ENCODE measurements at regions not wholly inside any gene's neighbourhood (a gene's known extent, or its start where the extent isn't known, plus 50 kb on each side); places are given as distances from the start of the nearest gene placed in this dataset.

GRCh38 chr3:128556907-128557306 lies 63.9 kb upstream of the GATA2 start:
- H3K27me3 ChIP-seq, result peaks cover 52% of the 10 kb centered on the region
- no peak overlapping the region for H3K4me3 ChIP-seq
- H3K4me2 ChIP-seq, result peak overlapping the region; percentile 36
- H3K4me1 ChIP-seq, result peaks cover 23% of the 10 kb centered on the region
- no peak overlapping the region for H3K9ac ChIP-seq
- H3K36me3 ChIP-seq, result no peaks in the 10 kb centered on the region
- no peak overlapping the region for H3K27ac ChIP-seq
- H4K20me1 ChIP-seq, result no peaks in the 10 kb centered on the region
- TF ChIP-seq Cebpa-rat (IDR thresholded peaks at IDR 0.05), result no peak
- peaks cover 9% of the 10 kb centered on the region for H3K9me3 ChIP-seq

GRCh38 chr3:128556384-128556783 lies 63.4 kb upstream of the GATA2 start:
- Histone ChIP-seq H3K36me3 (no peaks in the 10 kb centered on the region), H3K9ac (no peak overlapping the region), H3K9me3 (peaks cover 9% of the 10 kb centered on the region), H3K27ac (no peak overlapping the region), H3K4me2 (peak overlapping the region; percentile 36), H3K27me3 (peaks cover 52% of the 10 kb centered on the region), H4K20me1 (no peaks in the 10 kb centered on the region), H3K4me1 (peaks cover 27% of the 10 kb centered on the region), H3K4me3 (no peak overlapping the region)
- TF ChIP-seq Cebpa-rat (IDR thresholded peaks at IDR 0.05), result no peak

GRCh38 chr3:128555841-128556240 lies 62.8 kb upstream of the GATA2 start:
- peak overlapping the region; percentile 77 for H3K4me2 ChIP-seq

GRCh38 chr3:128555098-128555825 lies 62.3 kb upstream of the GATA2 start:
- Histone ChIP-seq H3K27me3 (peaks cover 52% of the 10 kb centered on the region), H3K9ac (peak overlapping the region; percentile 12; the same call in 1 of the 2 replicates), H3K4me3 (peak overlapping the region; percentile 58), H3K4me2 (peak overlapping the region; percentile 77), H3K4me1 (peaks cover 29% of the 10 kb centered on the region), H4K20me1 (no peaks in the 10 kb centered on the region), H3K27ac (no peak overlapping the region), H3K36me3 (no peaks in the 10 kb centered on the region), H3K9me3 (peaks cover 9% of the 10 kb centered on the region)
- TF ChIP-seq Cebpa-rat (IDR thresholded peaks at IDR 0.05), result no peak

More at GRCh38 chr3:128555841-128556240, 62.8 kb upstream of the GATA2 start:
- Histone ChIP-seq H3K36me3 (no peaks in the 10 kb centered on the region), H3K9ac (no peak overlapping the region), H3K9me3 (peaks cover 9% of the 10 kb centered on the region), H3K27ac (no peak overlapping the region), H3K4me1 (peaks cover 29% of the 10 kb centered on the region), H3K27me3 (peaks cover 52% of the 10 kb centered on the region), H4K20me1 (no peaks in the 10 kb centered on the region), H3K4me3 (no peak overlapping the region)
- no peak for TF ChIP-seq Cebpa-rat (IDR thresholded peaks at IDR 0.05)

- peaks cover 29% of the 10 kb centered on the region for H3K4me1 ChIP-seq
- H4K20me1 ChIP-seq, result no peaks in the 10 kb centered on the region
- H3K4me2 ChIP-seq, result peak overlapping the region; percentile 77
- no peak for TF ChIP-seq Cebpa-rat (IDR thresholded peaks at IDR 0.05)
- peaks cover 9% of the 10 kb centered on the region for H3K9me3 ChIP-seq
- peak overlapping the region; percentile 58 for H3K4me3 ChIP-seq
- no peak overlapping the region for H3K27ac ChIP-seq
- H3K27me3 ChIP-seq, result peaks cover 52% of the 10 kb centered on the region
- H3K9ac ChIP-seq, result no peak overlapping the region
- no peaks in the 10 kb centered on the region for H3K36me3 ChIP-seq
These were observed 61.6 kb upstream of the GATA2 start for GRCh38 chr3:128554465-128555097.

GRCh38 chr3:128554100-128554464 lies 61.1 kb upstream of the GATA2 start:
- H3K9me3 ChIP-seq, result peaks cover 9% of the 10 kb centered on the region
- no peak overlapping the region for H3K4me2 ChIP-seq
- peaks cover 29% of the 10 kb centered on the region for H3K4me1 ChIP-seq
- H3K4me3 ChIP-seq, result no peak overlapping the region
- H4K20me1 ChIP-seq, result no peaks in the 10 kb centered on the region
- H3K36me3 ChIP-seq, result no peaks in the 10 kb centered on the region
- peaks cover 52% of the 10 kb centered on the region for H3K27me3 ChIP-seq
- H3K9ac ChIP-seq, result no peak overlapping the region
- no peak for TF ChIP-seq Cebpa-rat (IDR thresholded peaks at IDR 0.05)
- no peak overlapping the region for H3K27ac ChIP-seq

GRCh38 chr3:128553560-128553959 lies 60.6 kb upstream of the GATA2 start:
- Histone ChIP-seq H3K27ac (no peak overlapping the region), H3K4me1 (peaks cover 29% of the 10 kb centered on the region), H3K27me3 (peaks cover 52% of the 10 kb centered on the region), H3K9ac (no peak overlapping the region), H3K9me3 (peaks cover 9% of the 10 kb centered on the region), H4K20me1 (no peaks in the 10 kb centered on the region), H3K36me3 (no peaks in the 10 kb centered on the region), H3K4me2 (no peak overlapping the region), H3K4me3 (no peak overlapping the region)
- no peak for TF ChIP-seq Cebpa-rat (IDR thresholded peaks at IDR 0.05)

GRCh38 chr3:128551867-128552266 lies 58.9 kb upstream of the GATA2 start:
- Histone ChIP-seq H3K27ac (no peak overlapping the region), H3K9ac (no peak overlapping the region), H3K27me3 (peaks cover 38% of the 10 kb centered on the region), H3K4me2 (peak overlapping the region; percentile 22; the same call in 1 of the 2 replicates), H3K4me3 (no peak overlapping the region), H3K9me3 (0 out of 2 replicates have a peak, but pooled peaks cover under 1% of the 10 kb centered on the region), H3K36me3 (no peaks in the 10 kb centered on the region), H3K4me1 (peaks cover 26% of the 10 kb centered on the region), H4K20me1 (no peaks in the 10 kb centered on the region)
- no peak for TF ChIP-seq Cebpa-rat (IDR thresholded peaks at IDR 0.05)

GRCh38 chr3:128551451-128551850 lies 58.5 kb upstream of the GATA2 start:
- H4K20me1 ChIP-seq, result no peaks in the 10 kb centered on the region
- TF ChIP-seq Cebpa-rat (IDR thresholded peaks at IDR 0.05), result no peak
- no peaks in the 10 kb centered on the region for H3K36me3 ChIP-seq
- peaks cover 34% of the 10 kb centered on the region for H3K27me3 ChIP-seq
- peaks cover 22% of the 10 kb centered on the region for H3K4me1 ChIP-seq
- no peak overlapping the region for H3K9ac ChIP-seq
- H3K27ac ChIP-seq, result no peak overlapping the region
- no peaks in the 10 kb centered on the region for H3K9me3 ChIP-seq
- peak overlapping the region; percentile 22; the same call in 1 of the 2 replicates for H3K4me2 ChIP-seq
- no peak overlapping the region for H3K4me3 ChIP-seq

- Histone ChIP-seq H3K9ac (no peak overlapping the region), H3K36me3 (no peaks in the 10 kb centered on the region), H3K4me2 (no peak overlapping the region), H3K4me3 (no peak overlapping the region), H3K9me3 (no peaks in the 10 kb centered on the region), H3K27ac (no peak overlapping the region), H3K27me3 (peaks cover 25% of the 10 kb centered on the region), H3K4me1 (peaks cover 16% of the 10 kb centered on the region), H4K20me1 (no peaks in the 10 kb centered on the region)
- TF ChIP-seq Cebpa-rat (IDR thresholded peaks at IDR 0.05), result no peak
These were observed 57.6 kb upstream of the GATA2 start for GRCh38 chr3:128550471-128551126.

Data from BLaER1 (cell line).